Astrocyte (in vitro differentiated cells and primary cell): ENCODE measurements at regions not wholly inside any gene's neighbourhood (a gene's known extent, or its start where the extent isn't known, plus 50 kb on each side); places are given as distances from the start of the nearest gene placed in this dataset.

Source experiments
- DNase-seq: peaks from one replicate; pipeline ENCODE4 v3.0.0-alpha.2; 2010; ENCODE audit warnings: low read depth
- FAIRE-seq: peaks from 2 replicates; lab custom pipeline; 2011; peaks lifted over from hg19 to GRCh38; lab: Jason Lieb, UNC
- H2AFZ ChIP-seq: 2 replicates; pipeline ENCODE4 v1.6.0; 2012; ENCODE audit warnings: low read depth, low read length, inconsistent platforms
- H3K27ac ChIP-seq: 2 replicates; pipeline ENCODE4 v1.5.1; 2011; ENCODE audit warnings: low read depth, low read length, inconsistent platforms
- H3K27me3 ChIP-seq: 2 replicates; pipeline ENCODE4 v1.6.0; 2011; ENCODE audit warnings: low read length, inconsistent platforms; ENCODE audit not compliant: insufficient read depth
- H3K36me3 ChIP-seq: 2 replicates; pipeline ENCODE4 v1.5.1; 2011; ENCODE audit warnings: low read length, inconsistent platforms; ENCODE audit not compliant: insufficient read depth
- H3K4me1 ChIP-seq: 2 replicates; pipeline ENCODE4 v1.5.1; 2011; ENCODE audit warnings: low read length, inconsistent platforms; ENCODE audit not compliant: insufficient read depth
- H3K4me2 ChIP-seq: 2 replicates; pipeline ENCODE4 v1.6.0; 2012; ENCODE audit warnings: low read length, inconsistent platforms
- H3K4me3 ChIP-seq: 2 replicates; pipeline ENCODE4 v1.5.1; 2011; ENCODE audit warnings: low read depth, mild to moderate bottlenecking, low read length, inconsistent platforms; ENCODE audit not compliant: insufficient read depth
- H3K79me2 ChIP-seq: 2 replicates; pipeline ENCODE4 v1.6.0; 2012; ENCODE audit warnings: mild to moderate bottlenecking, low read length, inconsistent platforms; ENCODE audit not compliant: insufficient read depth
- H3K9ac ChIP-seq: 2 replicates; pipeline ENCODE4 v1.6.0; 2012; ENCODE audit warnings: mild to moderate bottlenecking, low read length, inconsistent platforms
- H3K9me3 ChIP-seq: 2 replicates; pipeline ENCODE4 v1.5.1; 2012; ENCODE audit warnings: low read depth, mild to moderate bottlenecking, low read length, inconsistent platforms; ENCODE audit not compliant: insufficient read depth
- H4K20me1 ChIP-seq: 2 replicates; pipeline ENCODE4 v1.6.0; 2012; ENCODE audit warnings: low read length, inconsistent platforms; ENCODE audit not compliant: insufficient read depth
- H3K27ac Mint-ChIP-seq: one replicate; pipeline ENCODE4 v1.8.0; 2021; ENCODE audit warnings: mild to moderate bottlenecking, mixed read lengths; ENCODE audit not compliant: unreplicated experiment
- H3K27me3 Mint-ChIP-seq: one replicate; pipeline ENCODE4 v1.8.0; 2021; ENCODE audit warnings: low read depth, mixed read lengths; ENCODE audit not compliant: unreplicated experiment
- H3K36me3 Mint-ChIP-seq: one replicate; pipeline ENCODE4 v1.8.0; 2021; ENCODE audit warnings: low read depth, mixed read lengths; ENCODE audit not compliant: unreplicated experiment
- H3K4me1 Mint-ChIP-seq: one replicate; pipeline ENCODE4 v1.8.0; 2021; ENCODE audit warnings: low read depth, mixed read lengths; ENCODE audit not compliant: unreplicated experiment
- H3K4me3 Mint-ChIP-seq: one replicate; pipeline ENCODE4 v1.8.0; 2021; ENCODE audit warnings: mild to moderate bottlenecking, moderate library complexity, mixed read lengths; ENCODE audit not compliant: unreplicated experiment
- H3K9me3 Mint-ChIP-seq: one replicate; pipeline ENCODE4 v1.8.0; 2021; ENCODE audit warnings: mild to moderate bottlenecking, mixed read lengths; ENCODE audit not compliant: unreplicated experiment
- CTCF ChIP-seq: IDR thresholded peaks from 2 replicates; pipeline ENCODE4 v1.5.1; 2011; ENCODE audit warnings: low read depth, mild to moderate bottlenecking, inconsistent platforms, low read length, moderate library complexity; ENCODE audit not compliant: insufficient read depth
- EZH2 ChIP-seq: IDR thresholded peaks from 2 replicates; pipeline ENCODE4 v1.6.1; 2012; ENCODE audit warnings: mild to moderate bottlenecking, low read length, inconsistent platforms; ENCODE audit not compliant: insufficient read depth

- Histone ChIP-seq H3K36me3 (no peaks in the 10 kb centered on the region), H3K9me3 (no peaks in the 10 kb centered on the region), H3K4me1 (no peaks in the 10 kb centered on the region), H3K27me3 (peaks cover 7% of the 10 kb centered on the region), H4K20me1 (no peaks in the 10 kb centered on the region), H3K4me3 (no peak overlapping the region), H3K9ac (no peak overlapping the region), H2AFZ (no peak overlapping the region), H3K27ac (no peak overlapping the region), H3K4me2 (no peak overlapping the region), H3K79me2 (no peaks in the 10 kb centered on the region)
- no peak for TF ChIP-seq CTCF
- no peak for TF ChIP-seq EZH2
- H3K4me1 Mint-ChIP-seq: peaks cover 1% of the 10 kb centered on the region
- H3K9me3 Mint-ChIP-seq: peaks cover 8% of the 10 kb centered on the region
- H3K36me3 Mint-ChIP-seq: no peaks in the 10 kb centered on the region
- DNase-seq (no peak), FAIRE-seq (no peak)
- H3K27me3 Mint-ChIP-seq: no peaks in the 10 kb centered on the region
- no peak overlapping the region for H3K4me3 Mint-ChIP-seq
- H3K27ac Mint-ChIP-seq: no peak overlapping the region
Measured at GRCh38 chr9:78167356-78167755, 68.5 kb upstream of the CEP78 start.

- no peaks in the 10 kb centered on the region for H3K9me3 ChIP-seq
- no peaks in the 10 kb centered on the region for H3K79me2 ChIP-seq
- H3K27me3 ChIP-seq: peaks cover 3% of the 10 kb centered on the region
- H3K9ac ChIP-seq: no peak overlapping the region
- H2AFZ ChIP-seq: no peak overlapping the region
- no peak overlapping the region for H3K4me3 Mint-ChIP-seq
- FAIRE-seq (no peak), DNase-seq (no peak)
- no peaks in the 10 kb centered on the region for H3K36me3 ChIP-seq
- H4K20me1 ChIP-seq: no peaks in the 10 kb centered on the region
- TF ChIP-seq CTCF: no peak
- TF ChIP-seq EZH2: no peak
- no peaks in the 10 kb centered on the region for H3K36me3 Mint-ChIP-seq
- H3K9me3 Mint-ChIP-seq: peaks cover 7% of the 10 kb centered on the region
- peaks cover 1% of the 10 kb centered on the region for H3K4me1 Mint-ChIP-seq
- H3K4me2 ChIP-seq: no peak overlapping the region
- no peak overlapping the region for H3K27ac ChIP-seq
- H3K4me1 ChIP-seq: no peaks in the 10 kb centered on the region
- no peak overlapping the region for H3K4me3 ChIP-seq
- no peaks in the 10 kb centered on the region for H3K27me3 Mint-ChIP-seq
- H3K27ac Mint-ChIP-seq: no peak overlapping the region
Measured at GRCh38 chr9:78163834-78164233, 72.0 kb upstream of the CEP78 start.

GRCh38 chr9:78158286-78158685 is 77.6 kb upstream of the CEP78 start:
- Histone ChIP-seq H3K4me2 (no peak overlapping the region), H3K4me1 (no peaks in the 10 kb centered on the region), H2AFZ (no peak overlapping the region), H3K79me2 (no peaks in the 10 kb centered on the region), H3K9me3 (no peaks in the 10 kb centered on the region), H3K27me3 (no peaks in the 10 kb centered on the region), H3K36me3 (no peaks in the 10 kb centered on the region), H3K4me3 (no peak overlapping the region), H4K20me1 (no peaks in the 10 kb centered on the region), H3K9ac (no peak overlapping the region), H3K27ac (no peak overlapping the region)
- DNase-seq (no peak), FAIRE-seq (no peak)
- no peak overlapping the region for H3K4me3 Mint-ChIP-seq
- H3K36me3 Mint-ChIP-seq: no peaks in the 10 kb centered on the region
- H3K4me1 Mint-ChIP-seq: no peaks in the 10 kb centered on the region
- no peak for TF ChIP-seq EZH2
- H3K9me3 Mint-ChIP-seq: peaks cover 5% of the 10 kb centered on the region
- no peaks in the 10 kb centered on the region for H3K27me3 Mint-ChIP-seq
- H3K27ac Mint-ChIP-seq: no peak overlapping the region
